ENCODE measurements at regions not wholly inside any gene's neighbourhood (a gene's known extent, or its start where the extent isn't known, plus 50 kb on each side); places are given as distances from the start of the nearest gene placed in this dataset.

- WGBS = 67% methylated on average over 3 of the region's 3 CpGs
- no peak for DNase-seq (ENCODE audit: low spot score)
- Histone ChIP-seq H3K27me3 (replicated peaks; ENCODE audit: insufficient read depth) (no peaks in the 10 kb centered on the region), H3K27ac (no peak overlapping the region), H3K4me3 (no peak overlapping the region), H3K36me3 (no peaks in the 10 kb centered on the region), H3K9me3 (no peaks in the 10 kb centered on the region), H3K4me1 (replicated peaks) (no peaks in the 10 kb centered on the region)
- TF ChIP-seq POLR2A (IDR thresholded peaks at IDR 0.05) (no peak), POLR2AphosphoS5 (IDR thresholded peaks at IDR 0.05) (no peak), CTCF (IDR thresholded peaks at IDR 0.05) (no peak)
- intact Hi-C loops (cut with DNase I) = no loop called here
These were observed 209.8 kb upstream of the RBMS3 start for GRCh38 chr3:29070959-29071634.

GRCh38 chr3:29072611-29073010 is 208.3 kb upstream of the RBMS3 start:
- intact Hi-C loops (cut with DNase I) = no loop called here
- no peaks in the 10 kb centered on the region for H3K4me1 ChIP-seq (replicated peaks)

GRCh38 chr3:29077356-29077755 is 203.5 kb upstream of the RBMS3 start:
- H3K27ac ChIP-seq = no peak overlapping the region
- DNase-seq (ENCODE audit: low spot score) = no peak
- intact Hi-C loops (cut with DNase I) = no loop called here
- H3K36me3 ChIP-seq = no peaks in the 10 kb centered on the region
- H3K4me1 ChIP-seq (replicated peaks) = no peaks in the 10 kb centered on the region
- no peak overlapping the region for H3K4me3 ChIP-seq
- 47% methylated on average over 2 of the region's 2 CpGs for WGBS
- H3K27me3 ChIP-seq (replicated peaks; ENCODE audit: insufficient read depth) = no peaks in the 10 kb centered on the region
- no peaks in the 10 kb centered on the region for H3K9me3 ChIP-seq
- TF ChIP-seq POLR2A (IDR thresholded peaks at IDR 0.05) = no peak
- no peak for TF ChIP-seq CTCF (IDR thresholded peaks at IDR 0.05)
- TF ChIP-seq POLR2AphosphoS5 (IDR thresholded peaks at IDR 0.05) = no peak

More at GRCh38 chr3:29072611-29073010, 208.3 kb upstream of the RBMS3 start:
- Histone ChIP-seq H3K27me3 (replicated peaks; ENCODE audit: insufficient read depth) (no peaks in the 10 kb centered on the region), H3K4me3 (no peak overlapping the region), H3K27ac (no peak overlapping the region), H3K9me3 (no peaks in the 10 kb centered on the region), H3K36me3 (no peaks in the 10 kb centered on the region)
- DNase-seq (ENCODE audit: low spot score) = no peak
- TF ChIP-seq CTCF (IDR thresholded peaks at IDR 0.05) = no peak
- no peak for TF ChIP-seq POLR2A (IDR thresholded peaks at IDR 0.05)
- no peak for TF ChIP-seq POLR2AphosphoS5 (IDR thresholded peaks at IDR 0.05)
- WGBS = 79% methylated on average over 1 of the region's 1 CpG

GRCh38 chr3:29079358-29079757 is 201.5 kb upstream of the RBMS3 start:
- H3K36me3 ChIP-seq = no peaks in the 10 kb centered on the region
- DNase-seq (ENCODE audit: low spot score) = no peak
- intact Hi-C loops (cut with DNase I) = no loop called here
- H3K4me3 ChIP-seq = no peak overlapping the region
- no peaks in the 10 kb centered on the region for H3K27me3 ChIP-seq (replicated peaks; ENCODE audit: insufficient read depth)
- H3K27ac ChIP-seq = no peak overlapping the region
- H3K4me1 ChIP-seq (replicated peaks) = no peaks in the 10 kb centered on the region
- TF ChIP-seq POLR2AphosphoS5 (IDR thresholded peaks at IDR 0.05) = no peak
- no peak for TF ChIP-seq CTCF (IDR thresholded peaks at IDR 0.05)
- no peak for TF ChIP-seq POLR2A (IDR thresholded peaks at IDR 0.05)
- H3K9me3 ChIP-seq = no peaks in the 10 kb centered on the region

GRCh38 chr3:29080967-29081366 is 199.9 kb upstream of the RBMS3 start:
- TF ChIP-seq CTCF (IDR thresholded peaks at IDR 0.05) = no peak
- no peak for TF ChIP-seq POLR2A (IDR thresholded peaks at IDR 0.05)
- TF ChIP-seq POLR2AphosphoS5 (IDR thresholded peaks at IDR 0.05) = no peak
- Histone ChIP-seq H3K9me3 (no peaks in the 10 kb centered on the region), H3K36me3 (no peaks in the 10 kb centered on the region), H3K27ac (no peak overlapping the region), H3K4me3 (no peak overlapping the region), H3K4me1 (replicated peaks) (no peaks in the 10 kb centered on the region), H3K27me3 (replicated peaks; ENCODE audit: insufficient read depth) (no peaks in the 10 kb centered on the region)
- intact Hi-C loops (cut with DNase I) = no loop called here
- no peak for DNase-seq (ENCODE audit: low spot score)
